ENCODE measurements at regions not wholly inside any gene's neighbourhood (a gene's known extent, or its start where the extent isn't known, plus 50 kb on each side); places are given as distances from the start of the nearest gene placed in this dataset.

DNA sequence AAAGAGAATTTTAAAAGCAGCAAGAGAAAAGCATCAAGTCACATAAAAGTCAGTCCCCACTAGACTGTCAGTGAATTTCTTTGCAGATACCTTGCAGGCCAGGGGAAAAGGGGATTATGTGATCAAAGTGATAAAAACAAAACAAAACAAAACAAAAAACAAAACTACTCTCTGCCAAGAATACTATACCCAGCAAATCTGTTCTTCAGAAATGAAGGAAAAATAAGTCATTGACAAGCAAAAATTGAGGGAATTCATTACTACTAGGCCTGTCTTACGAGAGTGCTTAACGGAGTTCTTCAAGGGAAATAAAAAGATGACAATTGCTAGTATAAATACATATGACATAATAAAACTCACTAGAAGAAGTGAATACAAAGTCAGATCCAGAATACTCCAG is 245.5 kb upstream of the CHST9 start:
- no peak for DNase-seq

DNA sequence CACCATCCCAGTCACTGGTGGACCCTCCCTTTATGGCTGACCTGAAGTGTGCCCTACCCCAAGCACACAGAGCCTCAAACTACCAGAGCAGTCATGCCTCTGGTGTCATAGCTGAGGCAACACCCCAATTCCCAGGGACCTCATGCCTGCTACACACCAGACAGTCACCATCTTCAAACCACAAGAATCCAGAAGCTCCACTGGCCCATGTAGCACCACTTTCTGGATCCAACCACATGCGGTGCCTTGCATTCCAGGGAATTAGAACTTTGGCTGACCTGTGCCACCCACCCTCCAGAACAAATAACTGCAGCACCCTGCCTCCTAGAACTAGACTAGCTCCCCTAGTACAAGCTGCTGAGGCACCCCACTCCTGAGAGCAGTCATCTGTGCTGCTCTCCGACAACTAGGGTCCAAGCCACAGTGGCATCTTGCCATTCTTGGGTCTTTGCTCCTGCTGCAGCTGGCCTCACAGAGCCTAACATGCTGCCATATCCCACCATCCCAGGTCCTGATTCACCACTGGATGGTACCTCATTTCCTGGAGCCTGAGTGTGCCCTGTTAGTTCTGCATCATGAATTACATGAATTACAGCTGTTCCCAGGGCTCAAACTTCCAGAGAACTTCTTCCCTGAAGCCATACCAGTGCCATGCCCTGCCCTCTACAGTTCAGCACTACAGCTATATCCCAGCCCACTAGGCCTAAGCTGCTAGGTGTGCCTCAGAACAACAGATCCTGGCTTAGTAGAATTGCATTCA is 243.8 kb upstream of the CHST9 start:
- no peak for DNase-seq

DNA sequence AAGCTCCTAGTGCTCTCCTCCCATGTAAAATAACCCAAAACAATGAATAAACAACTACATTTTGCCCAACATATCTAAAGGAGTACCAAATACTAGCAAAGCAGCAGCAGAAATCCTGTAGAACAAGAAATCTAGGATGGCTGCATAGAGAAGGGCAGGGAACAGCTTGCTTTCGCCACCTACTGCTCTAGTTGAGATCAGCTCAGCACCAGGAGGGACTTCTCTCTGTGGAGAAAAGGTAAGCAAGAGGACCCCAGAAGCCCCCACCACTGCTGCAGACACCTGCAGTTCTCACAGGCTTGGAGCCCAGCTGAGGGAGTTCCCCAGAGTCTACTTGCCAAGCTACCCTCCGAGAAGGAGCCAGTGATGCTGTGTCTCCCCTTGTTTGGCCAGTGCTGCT is 243.0 kb upstream of the CHST9 start:
- no peak for DNase-seq

DNA sequence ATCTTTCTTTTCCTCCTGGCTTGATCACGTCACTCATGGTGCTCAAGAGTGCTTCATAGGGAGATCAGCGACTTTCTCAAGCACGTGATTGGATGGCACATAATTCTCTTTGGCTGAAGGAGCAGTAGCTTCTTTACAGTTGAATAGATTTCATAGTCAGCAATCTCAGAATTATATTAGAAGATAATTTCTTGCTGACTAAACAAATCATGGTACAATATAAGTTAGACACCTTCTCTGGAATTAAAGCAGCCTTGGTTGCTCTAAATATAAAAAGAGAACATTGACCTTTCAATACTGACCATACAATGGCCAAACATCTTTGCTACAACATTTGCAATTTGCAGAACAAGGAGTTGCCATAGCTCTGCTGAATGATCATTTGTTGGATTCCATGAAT is 238.5 kb upstream of the CHST9 start:
- no peak for DNase-seq

DNA sequence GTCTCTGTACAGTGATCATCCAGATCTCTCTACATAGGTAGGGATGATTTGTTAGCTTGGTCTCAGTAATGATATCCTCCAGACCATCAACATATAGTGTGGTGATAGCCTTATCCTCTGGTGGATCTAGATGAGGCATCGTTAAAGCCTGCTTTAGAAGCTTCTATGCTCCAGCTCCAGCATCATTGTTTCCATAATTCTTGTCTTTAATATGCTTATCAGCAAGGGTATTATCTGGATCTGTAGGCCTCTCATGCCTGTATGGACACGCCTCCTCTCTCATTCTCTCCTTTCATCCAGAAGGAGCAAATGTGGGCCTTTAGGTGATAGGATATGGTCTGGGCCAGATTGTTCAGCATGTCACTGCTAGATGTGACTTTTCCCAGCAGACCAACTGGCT is 234.5 kb upstream of the CHST9 start:
- DNase-seq, result no peak

DNA sequence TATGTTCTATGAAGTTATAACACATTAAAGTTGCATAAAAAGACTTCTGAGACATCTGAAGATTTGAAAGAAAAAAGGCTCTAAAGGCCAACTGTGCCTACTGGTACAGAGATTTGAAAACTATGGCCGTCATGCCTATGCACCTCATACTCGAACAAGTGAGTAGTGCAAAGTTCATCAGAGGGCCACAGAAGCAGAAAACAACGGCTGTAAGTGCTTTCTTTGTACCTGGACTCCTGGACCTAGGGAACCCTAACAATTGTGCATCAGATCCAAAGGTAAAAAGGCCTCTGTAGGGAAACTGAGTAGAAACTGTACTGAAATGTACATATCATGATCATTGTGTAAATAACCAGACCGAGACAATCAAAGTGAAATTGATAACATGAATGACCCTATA is 230.4 kb upstream of the CHST9 start:
- no peak for DNase-seq

DNA sequence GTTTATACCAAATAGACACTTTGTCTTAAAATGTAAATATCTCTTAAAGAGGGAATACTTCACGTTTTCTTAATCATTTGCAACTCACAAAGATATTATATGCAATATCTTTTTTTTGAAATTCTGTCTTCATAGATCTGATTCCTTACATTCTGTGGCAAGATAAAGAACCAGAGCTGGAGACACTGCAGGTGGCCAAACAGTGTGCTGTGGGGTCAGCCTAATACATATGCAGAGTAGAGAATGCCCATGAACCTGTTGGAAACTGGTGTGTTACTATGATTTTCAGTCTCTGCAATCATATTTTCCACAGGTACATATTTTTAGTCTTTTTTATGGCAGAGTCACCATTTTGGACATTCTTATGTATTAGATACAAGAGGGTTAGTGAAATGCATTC is 229.6 kb upstream of the CHST9 start:
- DNase-seq, result no peak

DNA sequence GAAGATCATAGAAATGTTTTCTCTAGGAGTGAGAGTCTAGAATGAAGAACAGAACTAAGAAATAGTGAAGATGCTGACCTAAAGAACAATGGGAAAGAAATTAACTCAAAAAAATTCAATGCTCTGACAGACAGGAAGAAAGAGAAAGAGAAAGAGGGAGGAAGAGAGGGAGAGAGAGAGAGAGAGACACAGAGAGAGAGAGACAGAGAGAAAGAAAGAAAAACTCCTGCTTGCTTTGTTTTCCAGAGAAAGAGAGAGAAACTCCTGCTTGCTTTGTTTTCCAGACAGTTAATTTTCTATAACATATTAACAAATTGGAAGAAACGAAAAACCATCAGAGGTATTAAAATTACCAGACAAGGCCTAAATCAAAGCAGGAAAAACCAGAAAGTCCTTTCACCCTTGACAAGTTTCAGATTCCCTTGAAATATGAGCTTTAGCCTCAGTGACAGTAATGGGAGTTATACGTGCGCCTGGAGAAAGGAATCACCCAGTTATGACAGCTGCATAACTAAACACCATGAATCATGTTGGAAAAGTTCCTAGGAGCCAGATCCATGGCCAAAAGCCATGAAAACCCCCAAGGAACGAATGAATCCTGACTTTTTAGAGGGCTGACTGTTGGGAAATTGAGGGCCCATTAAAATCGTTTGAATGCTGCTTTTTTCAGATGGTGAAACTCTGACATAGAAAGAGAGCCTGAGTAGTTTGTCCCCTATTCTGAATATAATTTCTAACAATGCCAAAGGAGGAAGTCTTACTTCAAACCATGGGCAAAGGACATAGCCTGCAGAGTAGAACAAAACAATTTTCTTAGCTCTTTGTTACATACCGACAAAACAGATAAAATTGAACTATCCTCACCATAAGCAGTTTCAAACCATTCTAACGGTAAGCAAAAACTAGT is 228.6 kb upstream of the CHST9 start:
- DNase-seq, result peak; percentile 59

DNA sequence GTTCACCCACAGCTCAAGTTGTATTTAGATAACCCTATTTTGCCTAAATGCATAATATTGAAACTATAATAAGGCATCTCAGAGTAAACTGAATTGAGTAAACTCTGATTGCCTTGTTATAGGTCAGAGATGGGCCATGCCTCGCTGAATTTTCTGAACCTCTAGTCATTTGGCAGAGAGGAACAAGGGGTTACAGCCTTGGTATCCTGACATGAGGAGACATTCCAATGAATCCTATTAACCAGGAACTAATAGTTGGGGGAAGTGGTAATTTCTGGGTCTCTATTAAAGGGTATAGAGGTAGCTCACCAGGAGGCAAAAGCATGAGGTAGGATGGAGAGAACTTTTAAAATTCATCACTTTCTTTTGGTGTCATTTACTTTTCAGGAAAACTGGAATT is 227.4 kb upstream of the CHST9 start:
- DNase-seq, result no peak

DNA sequence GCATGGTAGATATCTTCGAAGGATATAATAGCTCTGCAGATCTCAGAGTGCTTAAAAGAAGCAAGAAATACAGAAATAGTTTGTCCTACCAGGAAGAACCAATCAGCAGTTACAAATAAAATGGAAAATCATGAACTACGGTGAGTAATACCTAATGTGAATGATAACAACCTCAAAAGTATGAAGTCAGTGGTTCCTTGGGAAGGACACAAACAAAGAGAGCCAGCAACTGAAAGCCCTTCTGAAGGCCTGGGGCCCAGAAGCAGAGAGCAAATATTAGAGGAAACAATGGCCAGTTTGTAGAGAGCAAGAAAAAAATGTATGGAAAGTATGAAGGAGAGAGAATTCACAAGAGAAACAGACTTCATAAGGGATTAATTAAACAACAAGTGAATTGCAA is 226.8 kb upstream of the CHST9 start:
- no peak for DNase-seq

DNA sequence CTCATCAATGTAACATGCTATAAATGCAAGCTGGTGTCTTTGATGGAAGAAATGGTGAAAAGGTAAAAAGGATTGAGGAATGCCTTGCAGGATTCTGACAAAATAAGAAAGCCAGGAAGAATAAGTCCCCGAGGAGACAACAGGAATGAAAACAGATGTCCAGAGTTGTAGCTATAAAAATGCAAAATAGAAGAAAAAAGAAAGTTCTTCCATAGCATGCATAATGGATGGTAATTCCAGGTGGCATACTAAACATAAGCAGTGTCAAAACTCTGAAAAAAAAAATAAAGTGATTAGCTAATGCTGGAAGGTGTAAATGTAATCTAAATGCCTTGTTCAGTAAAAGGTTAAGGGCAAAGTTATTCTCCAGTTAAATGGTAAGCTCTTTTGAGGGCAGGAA is 225.9 kb upstream of the CHST9 start:
- no peak for DNase-seq

DNA sequence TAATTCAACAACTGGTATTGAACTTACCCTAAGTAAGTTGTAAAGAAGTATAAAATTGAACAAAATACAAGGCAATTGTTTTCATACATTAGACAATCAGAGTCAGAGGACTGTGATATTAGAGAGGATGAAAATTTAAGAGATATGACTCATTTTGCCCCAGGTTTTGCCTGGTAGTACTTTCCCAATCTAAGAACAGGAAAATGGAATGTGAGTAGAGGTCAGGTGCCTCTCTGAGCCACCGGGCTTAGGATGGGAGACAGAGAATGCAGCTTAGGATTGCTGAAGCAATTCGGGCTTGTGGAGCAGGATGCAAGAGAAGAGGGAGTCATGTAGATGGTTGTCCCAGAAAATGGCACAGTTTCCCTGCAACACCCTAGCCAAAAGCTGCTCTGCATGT is 219.7 kb upstream of the CHST9 start:
- no peak for DNase-seq

DNA sequence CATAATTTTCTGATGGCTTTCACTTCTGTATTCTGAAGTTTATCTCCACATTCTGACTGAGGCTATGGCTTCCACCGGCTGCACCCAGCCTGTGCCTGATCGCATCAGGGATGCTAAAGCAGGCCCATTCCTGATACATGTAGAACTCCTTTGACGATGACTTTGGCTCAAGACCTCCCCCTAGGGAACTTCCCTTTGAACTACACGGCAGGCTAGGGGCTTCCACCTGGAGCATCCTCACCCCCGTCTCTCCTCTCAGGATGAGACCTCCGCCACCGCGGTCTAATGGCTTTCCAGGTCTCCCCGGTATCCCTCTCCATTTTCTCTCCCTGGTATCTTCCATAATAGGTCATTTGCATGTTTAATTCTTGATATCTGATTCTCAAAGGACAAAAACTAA is 214.9 kb upstream of the CHST9 start:
- DNase-seq, result no peak

DNA sequence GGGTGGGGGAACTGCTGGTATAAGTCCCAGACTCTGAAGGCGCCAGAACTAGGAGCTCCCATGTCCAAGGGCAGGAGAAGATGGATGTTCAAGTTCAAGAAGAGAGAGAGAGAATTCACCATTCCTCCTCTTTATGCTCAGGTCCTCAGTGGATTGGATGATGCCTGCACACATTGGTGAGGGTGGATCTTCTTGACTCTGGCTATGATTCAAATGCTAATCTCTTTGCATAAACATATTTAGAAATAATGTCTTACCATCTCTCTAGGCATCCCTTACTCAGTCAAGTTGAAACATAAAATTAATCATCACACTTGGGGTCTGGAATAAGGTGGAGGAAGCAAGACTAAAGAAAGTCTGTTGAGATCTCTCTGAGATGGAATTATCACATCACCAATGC is 210.6 kb upstream of the CHST9 start:
- no peak for DNase-seq

DNA sequence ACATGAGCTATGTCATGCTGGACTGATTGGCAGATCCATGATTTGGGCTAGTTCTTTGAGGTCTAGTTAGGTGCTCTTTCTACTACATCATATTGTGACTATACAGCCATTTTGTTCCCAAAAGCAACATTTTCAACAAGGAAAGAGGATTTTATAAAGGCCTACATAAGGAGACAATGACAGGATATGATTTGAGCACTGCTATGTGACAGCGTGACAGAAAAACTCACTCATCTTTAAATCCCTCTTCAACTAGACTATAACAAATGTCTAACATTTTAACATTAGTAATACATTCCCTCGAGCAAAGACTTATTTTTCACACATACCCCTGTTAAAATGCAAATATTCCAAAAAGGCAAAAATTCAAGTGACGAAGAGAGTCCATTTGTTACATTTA is 209.6 kb upstream of the CHST9 start:
- DNase-seq, result no peak

DNA sequence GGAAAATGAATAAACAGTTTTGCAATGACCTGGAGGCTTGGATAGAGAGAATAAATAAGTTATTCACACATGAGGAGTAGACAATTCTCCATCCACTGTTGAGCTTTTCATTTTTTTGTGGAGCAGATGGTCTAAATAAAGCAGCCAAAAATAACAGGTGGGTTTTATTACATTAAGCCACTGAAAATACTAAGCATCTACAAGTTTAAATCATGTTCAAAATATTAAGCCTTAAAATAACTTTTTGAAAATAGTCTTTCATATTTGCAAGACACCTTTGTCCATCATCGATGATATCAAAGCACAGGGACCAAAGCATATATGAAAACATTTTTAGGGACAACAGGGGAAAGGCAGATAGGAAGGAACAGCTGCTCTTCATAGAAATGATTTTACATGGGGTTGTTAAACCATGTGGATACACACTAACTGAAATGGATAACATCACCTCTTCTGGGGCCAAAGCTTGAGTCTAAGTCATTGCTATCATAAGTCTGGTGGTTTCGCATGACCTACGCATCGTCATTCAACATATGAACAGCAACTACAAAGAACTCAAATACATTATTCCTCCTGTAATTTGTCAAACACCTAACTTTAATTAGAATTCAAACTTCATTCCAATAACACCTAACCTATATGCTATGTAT is 197.6 kb upstream of the CHST9 start:
- DNase-seq, result no peak

DNA sequence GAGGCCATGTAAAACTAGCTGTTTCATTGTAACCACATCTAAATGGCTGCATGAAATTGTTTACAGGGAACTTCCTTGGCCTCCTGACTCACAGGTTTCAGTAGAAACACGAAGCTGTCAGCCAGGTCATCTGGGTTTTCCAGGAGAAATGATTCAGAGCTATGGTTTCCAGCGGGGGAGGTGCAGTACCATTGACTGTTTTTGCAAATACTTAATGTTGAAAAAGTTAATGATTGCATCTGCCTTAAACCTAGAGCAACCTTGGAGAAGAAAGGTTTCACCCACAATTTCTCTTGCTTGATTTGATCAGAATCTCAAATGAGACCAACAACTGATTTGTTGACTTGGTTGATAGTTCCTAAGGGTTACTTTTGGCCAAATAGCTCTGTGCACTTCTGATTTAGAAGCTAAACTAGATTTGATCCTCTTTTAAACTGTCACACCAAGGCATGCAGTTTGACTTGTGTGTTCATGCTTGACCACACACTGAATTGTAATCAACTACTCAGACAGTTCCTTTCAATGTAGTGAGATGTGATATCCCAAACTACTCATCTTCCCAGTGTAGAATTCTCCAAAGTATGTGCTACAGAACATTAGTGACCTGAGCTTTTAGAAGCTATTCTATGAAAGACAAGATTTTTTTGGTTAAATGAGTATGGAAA is 193.5 kb upstream of the CHST9 start:
- no peak for DNase-seq

DNA sequence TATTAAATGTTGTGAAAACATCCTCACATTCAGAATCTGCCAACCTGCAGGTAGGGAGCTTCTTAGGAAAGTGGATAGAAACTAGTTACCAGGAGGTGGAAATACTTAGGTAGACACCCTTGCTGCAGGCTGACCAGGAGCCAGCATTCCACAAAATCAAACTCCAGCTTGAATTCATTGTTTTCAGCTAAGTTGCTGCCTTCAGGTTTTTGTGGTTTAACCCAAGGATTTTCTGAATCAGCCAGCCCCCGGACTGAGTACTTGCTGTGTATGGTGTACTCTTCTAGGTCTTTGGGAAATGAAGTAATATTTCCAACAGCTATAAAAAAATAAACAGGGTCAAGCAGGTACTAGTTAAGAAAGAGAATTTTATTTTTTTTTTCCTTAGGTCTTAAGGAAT is 192.1 kb upstream of the CHST9 start:
- DNase-seq, result no peak

DNA sequence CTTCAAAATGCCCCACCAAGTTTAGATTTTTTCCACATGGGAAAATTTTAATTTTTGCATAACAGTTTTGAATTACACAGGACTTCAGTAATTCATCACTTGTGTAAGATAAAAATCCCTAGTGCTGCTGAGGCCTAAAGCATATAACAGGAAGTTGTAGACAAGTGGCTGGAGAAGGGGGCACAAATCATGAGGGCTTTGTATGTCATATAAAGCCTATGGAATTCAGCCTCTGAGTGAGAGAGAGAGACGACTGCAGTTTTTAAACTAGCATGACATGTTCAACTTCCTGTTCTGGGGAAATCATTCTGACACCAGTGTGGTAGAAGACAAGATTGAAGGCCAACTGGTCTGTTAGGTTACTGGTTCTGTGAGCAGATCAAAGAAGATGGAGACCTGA is 187.3 kb upstream of the CHST9 start:
- DNase-seq, result no peak

DNA sequence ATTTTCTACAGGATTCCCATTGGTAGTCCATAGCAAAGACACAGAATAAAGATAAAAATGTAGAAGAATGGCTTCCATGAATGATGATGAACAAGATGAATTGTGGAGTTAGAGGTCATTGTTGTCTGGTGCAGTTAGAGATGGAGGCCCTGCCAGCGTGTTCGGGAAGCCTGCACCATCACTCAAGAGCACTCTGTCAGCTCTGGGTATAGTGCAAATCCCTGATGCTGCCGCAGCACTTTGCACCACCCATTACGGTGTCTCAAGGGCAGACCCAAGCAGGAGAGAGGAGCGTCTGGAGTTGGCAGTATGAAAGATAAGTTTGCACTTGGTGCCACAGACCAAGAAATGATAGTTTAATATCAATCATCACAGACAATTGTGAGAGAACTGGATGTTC is 181.6 kb upstream of the CHST9 start:
- no peak for DNase-seq

DNA sequence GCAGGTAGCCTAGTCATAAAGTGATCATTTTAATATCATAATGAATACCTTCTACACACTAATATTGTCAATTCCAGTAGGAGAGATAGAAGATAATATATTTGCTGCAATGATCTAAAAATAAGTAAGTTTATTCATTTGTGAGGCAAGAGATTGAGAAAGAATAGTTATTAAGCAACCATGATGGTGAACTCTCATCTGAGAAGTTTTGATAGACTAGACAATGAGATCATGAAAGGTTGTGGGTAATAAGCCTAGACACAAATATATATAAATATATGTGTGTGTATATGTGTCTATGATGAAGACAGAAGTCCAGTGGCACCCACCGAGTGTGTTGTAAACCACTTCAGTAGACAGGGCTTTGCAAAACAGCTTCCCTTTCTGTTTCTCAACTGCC is 181.0 kb upstream of the CHST9 start:
- no peak for DNase-seq

DNA sequence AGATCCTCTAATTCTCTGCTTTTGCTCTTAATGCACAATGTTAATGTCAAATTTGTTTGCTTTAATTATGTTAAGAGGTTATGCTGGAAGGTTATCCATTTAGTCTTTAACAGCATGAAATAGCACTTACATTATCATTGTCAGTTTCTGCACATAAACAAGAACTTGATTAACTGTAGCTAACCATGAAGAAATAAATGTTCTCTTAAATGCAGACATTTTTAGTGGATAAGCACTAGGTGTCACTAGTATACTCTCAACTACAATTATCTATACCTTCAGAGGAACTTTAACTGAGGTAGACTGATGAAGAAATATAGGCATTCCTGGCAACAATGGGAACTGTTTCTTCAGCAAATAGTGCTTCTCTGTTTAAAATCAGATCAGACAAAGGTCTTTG is 178.8 kb upstream of the CHST9 start:
- DNase-seq, result no peak

DNA sequence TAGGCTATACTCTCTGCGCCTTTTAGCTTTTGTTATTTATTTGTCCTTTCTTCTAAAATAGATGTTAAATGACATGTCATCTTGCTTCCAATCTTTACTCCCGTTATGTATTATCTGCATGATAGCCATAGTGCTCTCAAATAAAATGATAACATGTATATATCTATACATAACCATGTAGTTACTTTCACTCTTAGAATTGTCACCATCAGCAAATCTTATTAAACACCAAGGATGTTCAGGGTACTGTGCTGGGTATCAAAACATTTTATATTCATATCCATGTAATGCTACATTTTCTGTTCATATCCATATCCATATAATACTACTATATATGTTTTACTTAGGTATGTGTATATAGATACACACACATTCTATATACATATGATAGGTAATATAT is 176.4 kb upstream of the CHST9 start:
- no peak for DNase-seq
